Cardiac muscle cell (in vitro differentiated cells and primary cell): ENCODE measurements at regions not wholly inside any gene's neighbourhood (a gene's known extent, or its start where the extent isn't known, plus 50 kb on each side); places are given as distances from the start of the nearest gene placed in this dataset.

Experiments used
- DNase-seq, 2 donors: peaks; one replicate each; pipeline versions ENCODE4 v3.0.0 to v3.0.0-alpha.2; 2010 to 2017; ENCODE audit warnings: low read depth in 1 of 2, low spot score in 1 of 2
- H3K27ac ChIP-seq: fragments of 200-600 bp; sonication (generic); 2 replicates; pipeline ENCODE4 v1.5.1; 2016
- H3K27me3 ChIP-seq: fragments of 200-600 bp; sonication (generic); 2 replicates; pipeline ENCODE4 v1.6.0; 2016; ENCODE audit warnings: control low read depth
- H3K36me3 ChIP-seq: fragments of 200-600 bp; sonication (generic); 2 replicates; pipeline ENCODE4 v1.5.1; 2016; ENCODE audit warnings: control low read depth
- H3K4me1 ChIP-seq: fragments of 200-600 bp; sonication (generic); 2 replicates; pipeline ENCODE4 v1.8.1; 2017; ENCODE audit warnings: low read depth, mild to moderate bottlenecking, mixed run types
- H3K4me3 ChIP-seq: fragments of 200-600 bp; sonication (generic); 2 replicates; pipeline ENCODE4 v1.5.1; 2016; ENCODE audit warnings: mild to moderate bottlenecking
- H3K9me3 ChIP-seq: fragments of 200-600 bp; sonication (generic); 2 replicates; pipeline ENCODE4 v1.5.1; 2017; ENCODE audit warnings: low read depth, mild to moderate bottlenecking, control low read depth
- TF ChIP-seq, protein P1 (sequence below): IDR thresholded peaks from 2 replicates; pipeline ENCODE4 v1.5.1; 2012; ENCODE audit warnings: low read depth, mild to moderate bottlenecking, low read length

DNA sequence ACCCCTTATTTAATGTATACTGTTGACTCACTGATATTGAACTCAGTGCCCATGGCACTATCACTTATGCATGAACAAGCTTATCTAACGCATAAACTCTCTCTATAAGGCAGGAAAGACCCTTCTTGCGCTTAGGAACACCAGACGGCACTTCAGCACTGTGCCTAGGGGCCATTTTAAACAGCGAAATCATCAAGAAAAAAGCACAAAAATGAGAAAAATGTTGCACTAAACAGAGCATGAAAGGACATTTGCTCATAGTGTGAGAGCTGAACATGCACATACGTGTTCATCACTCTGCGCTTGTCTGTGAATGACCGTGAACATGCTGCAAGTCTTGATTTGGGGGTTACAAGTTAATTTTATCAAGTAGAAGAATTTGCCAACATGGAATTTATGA is 109.6 kb downstream of the WDR11 start:
- TF ChIP-seq, protein P1, sequence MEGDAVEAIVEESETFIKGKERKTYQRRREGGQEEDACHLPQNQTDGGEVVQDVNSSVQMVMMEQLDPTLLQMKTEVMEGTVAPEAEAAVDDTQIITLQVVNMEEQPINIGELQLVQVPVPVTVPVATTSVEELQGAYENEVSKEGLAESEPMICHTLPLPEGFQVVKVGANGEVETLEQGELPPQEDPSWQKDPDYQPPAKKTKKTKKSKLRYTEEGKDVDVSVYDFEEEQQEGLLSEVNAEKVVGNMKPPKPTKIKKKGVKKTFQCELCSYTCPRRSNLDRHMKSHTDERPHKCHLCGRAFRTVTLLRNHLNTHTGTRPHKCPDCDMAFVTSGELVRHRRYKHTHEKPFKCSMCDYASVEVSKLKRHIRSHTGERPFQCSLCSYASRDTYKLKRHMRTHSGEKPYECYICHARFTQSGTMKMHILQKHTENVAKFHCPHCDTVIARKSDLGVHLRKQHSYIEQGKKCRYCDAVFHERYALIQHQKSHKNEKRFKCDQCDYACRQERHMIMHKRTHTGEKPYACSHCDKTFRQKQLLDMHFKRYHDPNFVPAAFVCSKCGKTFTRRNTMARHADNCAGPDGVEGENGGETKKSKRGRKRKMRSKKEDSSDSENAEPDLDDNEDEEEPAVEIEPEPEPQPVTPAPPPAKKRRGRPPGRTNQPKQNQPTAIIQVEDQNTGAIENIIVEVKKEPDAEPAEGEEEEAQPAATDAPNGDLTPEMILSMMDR, result no peak

DNA sequence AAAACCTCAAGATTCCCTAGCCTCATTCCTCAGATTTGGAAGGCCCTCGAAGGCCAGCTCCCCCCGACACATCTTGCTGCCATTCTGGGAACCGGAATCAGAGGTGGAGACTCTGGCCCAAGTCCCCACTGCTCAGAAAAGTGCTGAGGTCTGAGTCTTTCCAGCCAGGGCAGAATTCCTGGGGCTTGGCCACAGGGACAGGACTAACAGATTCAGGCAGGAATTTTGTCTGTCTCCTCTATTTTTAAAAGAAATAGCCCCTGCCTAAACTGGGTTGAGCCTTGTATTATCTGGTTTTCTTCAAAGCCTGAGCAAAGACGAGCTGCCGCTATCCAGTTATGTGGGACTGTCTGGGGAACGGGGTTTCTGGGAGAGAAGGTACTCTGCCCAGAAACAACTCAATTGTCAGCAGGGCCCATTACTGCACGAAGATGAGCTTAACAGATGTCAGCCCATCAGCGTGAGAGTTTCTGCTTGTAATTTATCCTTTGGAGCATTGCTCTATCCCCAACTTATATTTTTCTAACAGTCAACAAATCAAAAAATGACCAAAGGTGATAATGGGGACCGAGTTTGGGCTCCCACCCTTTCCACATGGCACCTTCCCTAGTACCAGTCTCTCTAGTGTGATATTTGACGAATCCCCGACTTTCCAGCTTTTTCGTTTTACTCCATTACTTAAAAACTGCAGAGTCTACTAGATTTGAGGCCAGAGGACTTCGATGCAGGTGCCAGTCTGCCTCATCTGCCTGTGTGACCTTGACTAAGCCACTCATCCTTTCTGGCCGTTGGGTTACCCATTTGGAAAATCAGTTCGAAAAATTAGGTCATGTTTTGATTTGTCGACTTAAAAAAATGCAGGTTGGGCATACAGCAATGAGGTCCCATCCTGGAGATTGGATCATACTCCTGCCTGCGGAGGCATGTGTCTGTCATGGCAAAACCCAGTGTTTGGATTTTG is 110.9 kb downstream of the WDR11 start:
- no peak for DNase-seq
- no peaks in the 10 kb centered on the region for H3K27me3 ChIP-seq
- H3K36me3 ChIP-seq, result no peaks in the 10 kb centered on the region
- TF ChIP-seq, protein P1, result no peak
- H3K4me3 ChIP-seq, result no peak overlapping the region
- no peaks in the 10 kb centered on the region for H3K4me1 ChIP-seq
- H3K9me3 ChIP-seq, result no peaks in the 10 kb centered on the region
- no peak overlapping the region for H3K27ac ChIP-seq

More for the DNA sequence above, 109.6 kb downstream of the WDR11 start:
- DNase-seq, result no peak
- Histone ChIP-seq H3K9me3 (no peaks in the 10 kb centered on the region), H3K4me1 (no peaks in the 10 kb centered on the region), H3K36me3 (no peaks in the 10 kb centered on the region), H3K27ac (no peak overlapping the region), H3K4me3 (no peak overlapping the region), H3K27me3 (no peaks in the 10 kb centered on the region)

DNA sequence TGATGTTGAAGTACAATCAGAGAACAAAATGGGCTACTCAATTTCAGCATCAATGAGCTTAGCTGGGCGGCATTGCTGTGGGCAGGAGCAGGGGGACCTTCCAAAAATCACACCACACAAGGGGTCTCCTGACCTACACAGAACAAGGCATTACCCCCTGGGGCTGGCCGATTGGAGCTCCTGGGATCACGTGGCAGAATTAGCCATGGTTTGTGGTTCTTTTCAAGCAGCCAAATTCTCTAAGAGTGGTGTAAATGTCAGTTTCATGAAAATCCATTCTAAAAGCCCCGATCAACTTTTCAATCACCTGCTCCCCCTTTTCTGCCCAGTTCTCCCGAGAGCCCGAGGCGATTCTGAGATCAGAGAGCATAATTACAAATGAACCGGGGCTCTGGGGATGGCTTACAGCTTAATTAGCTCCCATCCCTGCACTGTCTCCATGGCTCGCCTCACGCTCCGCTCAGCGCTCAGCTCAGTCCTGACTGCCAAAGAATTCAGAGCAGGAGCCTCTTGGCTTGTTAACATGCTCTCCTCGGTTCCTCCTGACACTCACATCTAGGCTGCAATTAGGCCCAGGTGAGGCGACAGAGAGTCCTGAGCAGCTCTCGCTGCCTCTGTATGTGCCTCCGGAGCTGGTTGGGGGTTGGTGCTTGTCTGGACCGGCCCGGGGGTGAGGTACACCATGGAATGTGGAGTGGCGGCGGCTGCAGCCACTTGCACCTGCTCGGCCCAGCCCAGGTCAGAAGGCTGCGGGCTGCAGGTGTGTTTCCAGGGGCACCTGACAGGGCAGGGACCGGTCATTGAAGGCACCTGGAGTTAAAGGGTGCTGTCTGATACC is 111.8 kb downstream of the WDR11 start:
- no peaks in the 10 kb centered on the region for H3K4me1 ChIP-seq
- no peak overlapping the region for H3K27ac ChIP-seq
- no peaks in the 10 kb centered on the region for H3K36me3 ChIP-seq
- no peaks in the 10 kb centered on the region for H3K27me3 ChIP-seq
- H3K4me3 ChIP-seq, result no peak overlapping the region
- no peak for DNase-seq
- TF ChIP-seq, protein P1, result no peak
- H3K9me3 ChIP-seq, result no peaks in the 10 kb centered on the region

DNA sequence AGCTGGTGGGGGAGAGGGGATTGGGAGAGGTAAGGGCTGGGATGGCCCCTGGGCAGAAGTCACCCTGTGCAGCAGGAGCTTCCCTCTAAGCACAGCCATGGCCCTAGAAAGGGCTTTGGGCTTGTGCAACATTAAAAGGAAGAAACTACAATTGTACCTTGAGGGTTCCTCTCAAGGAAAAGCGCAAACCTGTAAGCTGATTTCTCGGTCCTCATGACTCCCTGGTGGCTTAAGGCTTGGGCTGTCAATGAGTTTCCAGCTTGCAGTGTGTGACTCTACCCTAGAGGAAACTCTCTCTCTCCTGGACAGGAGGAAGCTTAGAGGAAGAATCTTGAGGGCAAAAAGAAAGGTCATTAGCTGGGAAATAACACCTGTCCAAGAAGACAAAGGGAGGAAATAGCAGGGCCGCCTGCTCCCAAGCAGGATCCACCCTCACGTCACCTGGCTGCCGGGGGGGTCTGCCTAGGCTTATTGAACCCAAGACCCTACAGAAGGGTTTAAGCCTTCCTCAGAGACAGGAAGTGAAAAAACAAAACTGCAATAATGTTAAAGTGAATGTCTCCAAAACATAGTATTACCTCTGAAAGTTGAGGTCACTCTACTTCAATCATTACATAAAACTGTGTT is 112.5 kb downstream of the WDR11 start:
- TF ChIP-seq, protein P1, result no peak
- H3K27ac ChIP-seq, result no peak overlapping the region
- DNase-seq, result no peak
- no peaks in the 10 kb centered on the region for H3K36me3 ChIP-seq
- H3K27me3 ChIP-seq, result no peaks in the 10 kb centered on the region
- no peak overlapping the region for H3K4me3 ChIP-seq
- H3K9me3 ChIP-seq, result no peaks in the 10 kb centered on the region
- H3K4me1 ChIP-seq, result no peaks in the 10 kb centered on the region

DNA sequence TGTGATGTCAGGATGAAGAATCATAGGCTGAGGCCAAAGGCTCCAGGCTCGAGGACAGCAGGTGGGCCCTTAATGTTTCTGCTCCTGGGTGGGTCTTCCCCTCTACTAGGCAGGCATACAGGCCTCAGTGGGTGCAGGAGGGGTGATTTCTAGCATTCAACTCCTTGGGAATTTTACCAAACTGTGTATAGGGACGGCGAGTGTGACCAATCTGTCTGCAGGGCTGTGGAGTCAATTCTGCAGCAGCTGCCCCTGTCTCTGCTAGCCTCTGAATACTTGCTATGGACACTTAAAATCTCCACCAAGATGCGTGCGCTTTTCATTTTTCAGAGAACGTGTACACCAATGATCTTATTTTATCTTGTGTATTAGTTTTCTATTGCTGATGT is 115.5 kb downstream of the WDR11 start:
- no peak overlapping the region for H3K4me3 ChIP-seq
- no peaks in the 10 kb centered on the region for H3K9me3 ChIP-seq
- no peak for DNase-seq
- H3K27me3 ChIP-seq, result no peaks in the 10 kb centered on the region
- H3K36me3 ChIP-seq, result no peaks in the 10 kb centered on the region
- TF ChIP-seq, protein P1, result no peak
- H3K4me1 ChIP-seq, result no peaks in the 10 kb centered on the region
- H3K27ac ChIP-seq, result no peak overlapping the region
